HepG2 (cell line): ENCODE measurements at regions not wholly inside any gene's neighbourhood (a gene's known extent, or its start where the extent isn't known, plus 50 kb on each side); places are given as distances from the start of the nearest gene placed in this dataset.

ENCODE experiments used
- ATAC-seq: fragments of 200-7000 bp; cut with Tn5 transposase; 3 replicates; pipeline ENCODE4 v1.9.1; 2020; ENCODE audit warnings: mild to moderate bottlenecking, moderate library complexity
- BruUV-seq: library from RNA; stranded (reverse); fragments of 400-500 nt; replicated peaks from 2 replicates; lab custom pipeline; 2021; lab: Mats Ljungman, UMichigan
- CTCF ChIA-PET: fragments of 300-600 bp; formaldehyde crosslinking; extraction: SDS; loops from one replicate; lab custom pipeline; 2021; ENCODE audit warnings: low total read pairs, inconsistent platforms, low intra/inter-chr PET ratio; lab: Yijun Ruan, JAX
- POLR2A ChIA-PET: fragments of 350-600 bp; sonication (Branson Sonifier 250); formaldehyde crosslinking; loops from one replicate; lab custom pipeline; 2020; ENCODE audit warnings: antibody characterized with exemption, inconsistent platforms; lab: Yijun Ruan, JAX
- DNase-seq: peaks from one replicate; pipeline ENCODE4 v3.0.0-alpha.2; 2015; ENCODE audit warnings: low spot score
- FAIRE-seq: peaks from 3 replicates; lab custom pipeline; 2011; peaks lifted over from hg19 to GRCh38; lab: Jason Lieb, UNC
- H2AFZ ChIP-seq: one replicate; pipeline ENCODE4 v1.6.1; 2011; ENCODE audit warnings: low read length, inconsistent platforms
- H3K27ac ChIP-seq: fragments of 300-600 bp; 3 replicates; pipeline ENCODE4 v1.8.0; 2011; ENCODE audit warnings: mixed run types, mild to moderate bottlenecking, mixed read lengths, low read length, inconsistent platforms; ENCODE audit not compliant: insufficient read depth; ENCODE audit errors: extremely low read length
- H3K27me3 ChIP-seq, 2 experiments: fragments of 200-600 bp in 1 of 2; 2 replicates in 1 of 2; 3 replicates in 1 of 2; pipeline versions ENCODE4 v1.6.0 to v1.8.0; 2011; ENCODE audit warnings: low read length in 2 of 2, mild to moderate bottlenecking in 2 of 2, moderate library complexity in 2 of 2, inconsistent platforms in 1 of 2; ENCODE audit not compliant: insufficient read depth in 2 of 2, control insufficient read depth in 1 of 2
- H3K36me3 ChIP-seq, 2 experiments: fragments of 200-600 bp in 1 of 2; replicated peaks in 1 of 2; 2 replicates in 1 of 2; 3 replicates in 1 of 2; pipeline versions ENCODE4 v1.5.1 to v1.8.0; 2011; ENCODE audit warnings: low read length in 2 of 2, inconsistent platforms in 1 of 2; ENCODE audit not compliant: insufficient read depth in 2 of 2, control insufficient read depth in 1 of 2
- H3K4me1 ChIP-seq: 2 replicates; pipeline ENCODE4 v1.5.1; 2012; ENCODE audit warnings: low read length, inconsistent platforms; ENCODE audit not compliant: insufficient read depth
- H3K4me2 ChIP-seq: 2 replicates; pipeline ENCODE4 v1.6.0; 2011; ENCODE audit warnings: low read depth, low read length, inconsistent platforms
- H3K4me3 ChIP-seq, 3 experiments: fragments of 200-600 bp in 1 of 3; sonication (generic), shearing (Covaris generic) in 1 of 3; replicated peaks in 1 of 3; 2 replicates each; pipeline ENCODE4 v1.5.1; 2011 to 2016; ENCODE audit warnings: low read length in 3 of 3, inconsistent platforms in 2 of 3, low read depth in 2 of 3, mild to moderate bottlenecking in 2 of 3, control low read depth in 1 of 3, mixed read lengths in 1 of 3; ENCODE audit not compliant: insufficient read depth in 1 of 3
- H3K79me2 ChIP-seq: one replicate; pipeline ENCODE4 v1.6.1; 2011; ENCODE audit warnings: low read length, inconsistent platforms; ENCODE audit not compliant: insufficient read depth
- H3K9ac ChIP-seq: 2 replicates; pipeline ENCODE4 v1.6.0; 2011; ENCODE audit warnings: mild to moderate bottlenecking, low read depth, low read length, inconsistent platforms; ENCODE audit not compliant: insufficient read depth
- H3K9me3 ChIP-seq: 2 replicates; pipeline ENCODE4 v1.5.1; 2012; ENCODE audit warnings: mild to moderate bottlenecking, low read length
- H4K20me1 ChIP-seq: 2 replicates; pipeline ENCODE4 v1.6.0; 2011; ENCODE audit warnings: inconsistent platforms, mild to moderate bottlenecking, low read length, moderate library complexity; ENCODE audit not compliant: insufficient read depth
- BCL6 ChIP-seq: IDR thresholded peaks from 2 replicates; pipeline ENCODE4 v1.6.1; 2016; ENCODE audit warnings: missing genetic modification reagents, missing compliant biosample characterization
- FLYWCH1 ChIP-seq: sonication (generic); formaldehyde crosslinking; IDR thresholded peaks from 2 replicates; pipeline ENCODE4 v1.8.1; 2023; ENCODE audit warnings: mild to moderate bottlenecking, missing genetic modification reagents
- WIZ ChIP-seq: sonication (generic); formaldehyde crosslinking; IDR thresholded peaks from 2 replicates; pipeline ENCODE4 v1.5.1; 2020; ENCODE audit warnings: mild to moderate bottlenecking, missing genetic modification reagents
- ZNF263 ChIP-seq: sonication (generic); formaldehyde crosslinking; IDR thresholded peaks from 2 replicates; pipeline ENCODE4 v1.4.0; 2020; ENCODE audit warnings: missing genetic modification reagents
- ZNF552 ChIP-seq: sonication (generic); formaldehyde crosslinking; IDR thresholded peaks from 2 replicates; pipeline ENCODE4 v1.9.0; 2022; ENCODE audit warnings: missing genetic modification reagents, mild to moderate bottlenecking, borderline replicate concordance
- ZNF709 ChIP-seq: sonication (generic); formaldehyde crosslinking; IDR thresholded peaks from 2 replicates; pipeline ENCODE4 v1.5.0; 2020; ENCODE audit warnings: mild to moderate bottlenecking, missing genetic modification reagents
- WGBS: methylation state at CpG from one replicate; pipeline ENCODE4 v1.1.6; 2017; ENCODE audit warnings: low lambda C conversion rate; 5-methylcytosine and 5-hydroxymethylcytosine counted together
- in situ Hi-C: cut with HindIII; loops from 2 replicates; pipeline ENCODE4 v1.10.0; 2017; ENCODE audit warnings: low pct_unique_long_range_greater_than_20kb; ENCODE audit not compliant: extremely low pct_ligation_motif_present
- intact Hi-C: fragments of 100-400 bp; cut with micrococcal nuclease; formaldehyde crosslinking; loops from one replicate; pipeline ENCODE4 v1.10.0; 2022; ENCODE audit not compliant: unreplicated experiment
- TF ChIP-seq, protein P1 (sequence below): sonication (generic); formaldehyde crosslinking; IDR thresholded peaks from 2 replicates; pipeline ENCODE4 v1.4.0; 2020; ENCODE audit warnings: mild to moderate bottlenecking, missing genetic modification reagents
- TF ChIP-seq, protein P2 (sequence below): sonication (generic); formaldehyde crosslinking; conservative IDR thresholded peaks from 2 replicates; pipeline ENCODE4 v1.4.0; 2020; ENCODE audit warnings: missing genetic modification reagents
- TF ChIP-seq, protein P3 (sequence below): sonication (generic); formaldehyde crosslinking; IDR thresholded peaks from 2 replicates; pipeline ENCODE4 v1.4.0; 2020; ENCODE audit warnings: missing genetic modification reagents, borderline replicate concordance

DNA sequence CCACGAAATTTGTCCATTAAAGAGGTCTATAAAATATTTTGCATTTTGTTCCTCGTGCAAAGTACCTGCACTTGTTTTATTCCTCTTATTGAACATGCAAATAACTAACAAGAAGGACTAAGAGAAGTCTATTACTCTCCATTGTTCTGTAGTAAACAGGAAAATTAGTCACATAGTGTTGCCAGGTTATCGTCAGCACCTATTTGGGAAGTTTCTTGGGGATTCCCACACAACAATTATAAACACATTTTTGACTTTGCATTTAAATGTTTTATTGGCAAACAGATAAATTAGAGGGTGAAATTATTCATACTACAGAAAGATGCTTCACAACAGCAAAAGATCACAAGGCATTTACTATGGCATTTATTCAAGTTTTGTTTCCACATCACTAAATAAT is 174.5 kb downstream of the ZC3H11B start:
- H3K36me3 ChIP-seq: no peaks in the 10 kb centered on the region
- H3K27ac ChIP-seq: no peak overlapping the region
- no TSS peak for BruUV-seq
- TF ChIP-seq ZNF709 (no peak), FLYWCH1 (no peak), WIZ (CRISPR knock-in tag) (no peak), BCL6 (CRISPR knock-in tag) (no peak), ZNF552 (no peak), ZNF263 (CRISPR knock-in tag) (no peak)
- TF ChIP-seq, protein P1, sequence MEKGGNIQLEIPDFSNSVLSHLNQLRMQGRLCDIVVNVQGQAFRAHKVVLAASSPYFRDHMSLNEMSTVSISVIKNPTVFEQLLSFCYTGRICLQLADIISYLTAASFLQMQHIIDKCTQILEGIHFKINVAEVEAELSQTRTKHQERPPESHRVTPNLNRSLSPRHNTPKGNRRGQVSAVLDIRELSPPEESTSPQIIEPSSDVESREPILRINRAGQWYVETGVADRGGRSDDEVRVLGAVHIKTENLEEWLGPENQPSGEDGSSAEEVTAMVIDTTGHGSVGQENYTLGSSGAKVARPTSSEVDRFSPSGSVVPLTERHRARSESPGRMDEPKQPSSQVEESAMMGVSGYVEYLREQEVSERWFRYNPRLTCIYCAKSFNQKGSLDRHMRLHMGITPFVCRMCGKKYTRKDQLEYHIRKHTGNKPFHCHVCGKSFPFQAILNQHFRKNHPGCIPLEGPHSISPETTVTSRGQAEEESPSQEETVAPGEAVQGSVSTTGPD (CRISPR knock-in tag): no peak
- TF ChIP-seq, protein P2, sequence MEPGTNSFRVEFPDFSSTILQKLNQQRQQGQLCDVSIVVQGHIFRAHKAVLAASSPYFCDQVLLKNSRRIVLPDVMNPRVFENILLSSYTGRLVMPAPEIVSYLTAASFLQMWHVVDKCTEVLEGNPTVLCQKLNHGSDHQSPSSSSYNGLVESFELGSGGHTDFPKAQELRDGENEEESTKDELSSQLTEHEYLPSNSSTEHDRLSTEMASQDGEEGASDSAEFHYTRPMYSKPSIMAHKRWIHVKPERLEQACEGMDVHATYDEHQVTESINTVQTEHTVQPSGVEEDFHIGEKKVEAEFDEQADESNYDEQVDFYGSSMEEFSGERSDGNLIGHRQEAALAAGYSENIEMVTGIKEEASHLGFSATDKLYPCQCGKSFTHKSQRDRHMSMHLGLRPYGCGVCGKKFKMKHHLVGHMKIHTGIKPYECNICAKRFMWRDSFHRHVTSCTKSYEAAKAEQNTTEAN (CRISPR knock-in tag): no peak
- TF ChIP-seq, protein P3, sequence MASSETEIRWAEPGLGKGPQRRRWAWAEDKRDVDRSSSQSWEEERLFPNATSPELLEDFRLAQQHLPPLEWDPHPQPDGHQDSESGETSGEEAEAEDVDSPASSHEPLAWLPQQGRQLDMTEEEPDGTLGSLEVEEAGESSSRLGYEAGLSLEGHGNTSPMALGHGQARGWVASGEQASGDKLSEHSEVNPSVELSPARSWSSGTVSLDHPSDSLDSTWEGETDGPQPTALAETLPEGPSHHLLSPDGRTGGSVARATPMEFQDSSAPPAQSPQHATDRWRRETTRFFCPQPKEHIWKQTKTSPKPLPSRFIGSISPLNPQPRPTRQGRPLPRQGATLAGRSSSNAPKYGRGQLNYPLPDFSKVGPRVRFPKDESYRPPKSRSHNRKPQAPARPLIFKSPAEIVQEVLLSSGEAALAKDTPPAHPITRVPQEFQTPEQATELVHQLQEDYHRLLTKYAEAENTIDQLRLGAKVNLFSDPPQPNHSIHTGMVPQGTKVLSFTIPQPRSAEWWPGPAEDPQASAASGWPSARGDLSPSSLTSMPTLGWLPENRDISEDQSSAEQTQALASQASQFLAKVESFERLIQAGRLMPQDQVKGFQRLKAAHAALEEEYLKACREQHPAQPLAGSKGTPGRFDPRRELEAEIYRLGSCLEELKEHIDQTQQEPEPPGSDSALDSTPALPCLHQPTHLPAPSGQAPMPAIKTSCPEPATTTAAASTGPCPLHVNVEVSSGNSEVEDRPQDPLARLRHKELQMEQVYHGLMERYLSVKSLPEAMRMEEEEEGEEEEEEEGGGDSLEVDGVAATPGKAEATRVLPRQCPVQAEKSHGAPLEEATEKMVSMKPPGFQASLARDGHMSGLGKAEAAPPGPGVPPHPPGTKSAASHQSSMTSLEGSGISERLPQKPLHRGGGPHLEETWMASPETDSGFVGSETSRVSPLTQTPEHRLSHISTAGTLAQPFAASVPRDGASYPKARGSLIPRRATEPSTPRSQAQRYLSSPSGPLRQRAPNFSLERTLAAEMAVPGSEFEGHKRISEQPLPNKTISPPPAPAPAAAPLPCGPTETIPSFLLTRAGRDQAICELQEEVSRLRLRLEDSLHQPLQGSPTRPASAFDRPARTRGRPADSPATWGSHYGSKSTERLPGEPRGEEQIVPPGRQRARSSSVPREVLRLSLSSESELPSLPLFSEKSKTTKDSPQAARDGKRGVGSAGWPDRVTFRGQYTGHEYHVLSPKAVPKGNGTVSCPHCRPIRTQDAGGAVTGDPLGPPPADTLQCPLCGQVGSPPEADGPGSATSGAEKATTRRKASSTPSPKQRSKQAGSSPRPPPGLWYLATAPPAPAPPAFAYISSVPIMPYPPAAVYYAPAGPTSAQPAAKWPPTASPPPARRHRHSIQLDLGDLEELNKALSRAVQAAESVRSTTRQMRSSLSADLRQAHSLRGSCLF: no peak
- H2AFZ ChIP-seq: no peak overlapping the region
- intact Hi-C loops: no loop called here
- H3K4me3 ChIP-seq: no peak overlapping the region
- no peaks in the 10 kb centered on the region for H3K79me2 ChIP-seq
- in situ Hi-C loops: no loop called here
- peaks cover 6% of the 10 kb centered on the region; the same call in 1 of the 2 replicates for H3K4me1 ChIP-seq
- FAIRE-seq (no peak), ATAC-seq (no peak), DNase-seq (no peak)
- WGBS: 2% methylated on average over 3 of the region's 3 CpGs
- no peaks in the 10 kb centered on the region for H3K27me3 ChIP-seq
- H4K20me1 ChIP-seq: no peaks in the 10 kb centered on the region
- H3K4me2 ChIP-seq: no peak overlapping the region
- no peak overlapping the region for H3K9ac ChIP-seq
- no peaks in the 10 kb centered on the region for H3K9me3 ChIP-seq
- CTCF ChIA-PET: no interaction called here
- POLR2A ChIA-PET: no interaction called here
